H9 (cell line): ENCODE measurements at regions not wholly inside any gene's neighbourhood (a gene's known extent, or its start where the extent isn't known, plus 50 kb on each side); places are given as distances from the start of the nearest gene placed in this dataset.

Source experiments
- DNase-seq: peaks from one replicate; pipeline ENCODE4 v3.0.0-alpha.2; 2017
- H2AFZ ChIP-seq: one replicate; pipeline ENCODE4 v1.6.1; 2013; ENCODE audit warnings: mild to moderate bottlenecking, low read length, control low read depth, moderate library complexity
- H2AK5ac ChIP-seq: 2 replicates; pipeline ENCODE4 v1.6.1; 2013; ENCODE audit warnings: low read length, control low read depth, mixed read lengths; ENCODE audit not compliant: insufficient read length
- H2BK120ac ChIP-seq: one replicate; pipeline ENCODE4 v1.6.1; 2013; ENCODE audit warnings: low read depth, mild to moderate bottlenecking, low read length, control low read depth, inconsistent platforms; ENCODE audit not compliant: poor library complexity, severe bottlenecking
- H2BK12ac ChIP-seq: 2 replicates; pipeline ENCODE4 v1.6.1; 2013; ENCODE audit warnings: low read length, control low read depth, mixed read lengths, low read depth; ENCODE audit not compliant: insufficient read length
- H2BK15ac ChIP-seq: 2 replicates; pipeline ENCODE4 v1.6.1; 2013; ENCODE audit warnings: low read depth, low read length, control low read depth
- H2BK20ac ChIP-seq: one replicate; pipeline ENCODE4 v1.6.1; 2013; ENCODE audit warnings: low read depth, mild to moderate bottlenecking, low read length, control low read depth, inconsistent platforms; ENCODE audit not compliant: poor library complexity, severe bottlenecking
- H2BK5ac ChIP-seq: 2 replicates; pipeline ENCODE4 v1.6.1; 2013; ENCODE audit warnings: low read length, control low read depth, mixed read lengths; ENCODE audit not compliant: insufficient read length
- H3K14ac ChIP-seq: 2 replicates; pipeline ENCODE4 v1.6.1; 2013; ENCODE audit warnings: low read length, control low read depth; ENCODE audit not compliant: insufficient read depth
- H3K18ac ChIP-seq: 2 replicates; pipeline ENCODE4 v1.6.1; 2013; ENCODE audit warnings: low read depth, mild to moderate bottlenecking, mixed read lengths, low read length, control low read depth; ENCODE audit not compliant: insufficient read length
- H3K23ac ChIP-seq: 2 replicates; pipeline ENCODE4 v1.6.1; 2013; ENCODE audit warnings: low read length, control low read depth, mixed read lengths, low read depth; ENCODE audit not compliant: insufficient read length
- H3K23me2 ChIP-seq: 2 replicates; pipeline ENCODE4 v1.6.1; 2013; ENCODE audit warnings: low read depth, mild to moderate bottlenecking, mixed read lengths, low read length, control low read depth; ENCODE audit not compliant: insufficient read length, poor library complexity, severe bottlenecking
- H3K27ac ChIP-seq: 2 replicates; pipeline ENCODE4 v1.5.1; 2013; ENCODE audit warnings: low read length, control low read depth, mixed read lengths, low read depth; ENCODE audit not compliant: insufficient read length
- H3K27me3 ChIP-seq: 2 replicates; pipeline ENCODE4 v1.6.1; 2013; ENCODE audit warnings: low read length, control low read depth, inconsistent platforms; ENCODE audit not compliant: insufficient read depth
- H3K4ac ChIP-seq: 2 replicates; pipeline ENCODE4 v1.6.1; 2013; ENCODE audit warnings: low read depth, mild to moderate bottlenecking, control low read depth, inconsistent platforms, low read length, moderate library complexity
- H3K4me1 ChIP-seq: 2 replicates; pipeline ENCODE4 v1.6.1; 2013; ENCODE audit warnings: low read length, control low read depth, inconsistent platforms; ENCODE audit not compliant: insufficient read depth
- H3K4me2 ChIP-seq: 2 replicates; pipeline ENCODE4 v1.6.1; 2013; ENCODE audit warnings: low read length, control low read depth, mixed read lengths; ENCODE audit not compliant: insufficient read length, insufficient read depth
- H3K56ac ChIP-seq: 2 replicates; pipeline ENCODE4 v1.6.1; 2013; ENCODE audit warnings: low read depth, mild to moderate bottlenecking, mixed read lengths, low read length, control low read depth; ENCODE audit not compliant: insufficient read length
- H3K79me1 ChIP-seq: 2 replicates; pipeline ENCODE4 v1.6.1; 2013; ENCODE audit warnings: low read depth, mild to moderate bottlenecking, moderate library complexity, low read length, control low read depth, inconsistent platforms; ENCODE audit not compliant: insufficient read depth, poor library complexity, severe bottlenecking
- H3K79me2 ChIP-seq: 2 replicates; pipeline ENCODE4 v1.6.1; 2013; ENCODE audit warnings: low read length, control low read depth, inconsistent platforms; ENCODE audit not compliant: insufficient read depth
- H3K9ac ChIP-seq: 2 replicates; pipeline ENCODE4 v1.6.1; 2013; ENCODE audit warnings: low read length, control low read depth, mixed read lengths; ENCODE audit not compliant: insufficient read length; ENCODE audit errors: extremely low read depth
- H3K9me3 ChIP-seq: one replicate; pipeline ENCODE4 v1.6.1; 2013; ENCODE audit warnings: low read depth, low read length, inconsistent platforms; ENCODE audit not compliant: control insufficient read depth
- H3T11ph ChIP-seq: one replicate; pipeline ENCODE4 v1.6.1; 2013; ENCODE audit warnings: mild to moderate bottlenecking, low read length, control low read depth, inconsistent platforms
- H4K20me1 ChIP-seq: one replicate; pipeline ENCODE4 v1.6.1; 2013; ENCODE audit not compliant: control insufficient read depth, insufficient read length, insufficient read depth
- H4K5ac ChIP-seq: 2 replicates; pipeline ENCODE4 v1.6.1; 2013; ENCODE audit warnings: low read depth, mild to moderate bottlenecking, mixed read lengths, low read length, control low read depth; ENCODE audit not compliant: insufficient read length
- H4K8ac ChIP-seq: replicated peaks from 2 replicates; pipeline ENCODE4 v1.6.1; 2013; ENCODE audit warnings: low read length, control low read depth, mixed read lengths, low read depth; ENCODE audit not compliant: insufficient read length
- H4K91ac ChIP-seq: 2 replicates; pipeline ENCODE4 v1.6.1; 2013; ENCODE audit warnings: low read depth, mild to moderate bottlenecking, moderate library complexity, mixed read lengths, low read length, control low read depth; ENCODE audit not compliant: insufficient read length
- H3K27ac Mint-ChIP-seq, 3 experiments: 2 replicates in 2 of 3; 3 replicates in 1 of 3; pipeline ENCODE4 v1.8.0; 2020 to 2021; ENCODE audit warnings: mixed read lengths in 3 of 3, mild to moderate bottlenecking in 1 of 3, moderate library complexity in 1 of 3
- H3K27me3 Mint-ChIP-seq: 2 replicates; pipeline ENCODE4 v1.8.0; 2021; ENCODE audit warnings: low read depth, mild to moderate bottlenecking, moderate library complexity, mixed read lengths
- H3K36me3 Mint-ChIP-seq, 3 experiments: 2 replicates in 2 of 3; 3 replicates in 1 of 3; pipeline ENCODE4 v1.8.0; 2020 to 2021; ENCODE audit warnings: low read depth in 3 of 3, mixed read lengths in 3 of 3; ENCODE audit not compliant: insufficient read depth in 1 of 3
- H3K4me1 Mint-ChIP-seq, 2 experiments: 2 replicates each; pipeline ENCODE4 v1.8.0; 2020; ENCODE audit warnings: mixed read lengths in 2 of 2
- H3K4me3 Mint-ChIP-seq, 2 experiments: 2 replicates in 1 of 2; 3 replicates in 1 of 2; pipeline ENCODE4 v1.8.0; 2020 to 2021; ENCODE audit warnings: mild to moderate bottlenecking in 2 of 2, mixed read lengths in 2 of 2, moderate library complexity in 1 of 2
- H3K9me3 Mint-ChIP-seq, 2 experiments: 2 replicates in 1 of 2; 3 replicates in 1 of 2; pipeline ENCODE4 v1.8.0; 2020; ENCODE audit warnings: mild to moderate bottlenecking in 2 of 2, mixed read lengths in 2 of 2, moderate library complexity in 1 of 2
- CTCF ChIP-seq: fragments of 200-600 bp; sonication (generic); conservative IDR thresholded peaks from 3 replicates; pipeline ENCODE4 v1.8.0; 2021; ENCODE audit warnings: antibody characterized with exemption, mild to moderate bottlenecking
- WGBS: extraction: QIAGEN DNeasy Blood & Tissue Kit; methylation state at CpG from one replicate; pipeline ENCODE4 v1.1.7; 2013; ENCODE audit warnings: missing lambda C conversion rate, low lambda C conversion rate, mixed read lengths; ENCODE audit not compliant: insufficient read length; ENCODE audit errors: extremely low coverage; 5-methylcytosine and 5-hydroxymethylcytosine counted together

- Histone ChIP-seq H3K23me2 (no peaks in the 10 kb centered on the region), H2BK15ac (no peak overlapping the region), H2AFZ (no peak overlapping the region), H2AK5ac (no peak overlapping the region), H3T11ph (no peak overlapping the region), H3K79me2 (no peaks in the 10 kb centered on the region), H3K4me1 (no peaks in the 10 kb centered on the region; the same call in 1 of the 2 replicates), H3K4me2 (no peak overlapping the region), H3K27me3 (no peaks in the 10 kb centered on the region), H3K79me1 (no peaks in the 10 kb centered on the region), H3K9ac (no peak overlapping the region), H2BK5ac (no peak overlapping the region), H3K9me3 (no peaks in the 10 kb centered on the region), H2BK12ac (no peak overlapping the region), H4K8ac (no peak overlapping the region), H3K23ac (no peak overlapping the region), H2BK120ac (no peak overlapping the region), H3K27ac (no peak overlapping the region), H4K20me1 (no peaks in the 10 kb centered on the region), H4K91ac (no peak overlapping the region), H4K5ac (no peak overlapping the region), H2BK20ac (no peak overlapping the region), H3K14ac (no peak overlapping the region), H3K56ac (no peak overlapping the region), H3K18ac (no peak overlapping the region), H3K4ac (no peak overlapping the region)
- H3K4me1 Mint-ChIP-seq: peaks cover 0 to 8% of the 10 kb centered on the region in 2 experiments; a peak in 2 of 4 replicates
- no peaks in the 10 kb centered on the region; a peak in 2 of 7 replicates for H3K36me3 Mint-ChIP-seq
- no peak overlapping the region for H3K4me3 Mint-ChIP-seq
- no peak for TF ChIP-seq CTCF
- DNase-seq: no peak
- WGBS: no CpG with 5 or more reads among the region's 12 CpGs
- no peaks in the 10 kb centered on the region for H3K9me3 Mint-ChIP-seq
- H3K27me3 Mint-ChIP-seq: peaks cover 8% of the 10 kb centered on the region
- no peak overlapping the region for H3K27ac Mint-ChIP-seq
Measured at GRCh38 chr5:174410716-174411478, 313.5 kb upstream of the MSX2 start.
